ENCODE measurements at regions not wholly inside any gene's neighbourhood (a gene's known extent, or its start where the extent isn't known, plus 50 kb on each side); places are given as distances from the start of the nearest gene placed in this dataset.

DNA sequence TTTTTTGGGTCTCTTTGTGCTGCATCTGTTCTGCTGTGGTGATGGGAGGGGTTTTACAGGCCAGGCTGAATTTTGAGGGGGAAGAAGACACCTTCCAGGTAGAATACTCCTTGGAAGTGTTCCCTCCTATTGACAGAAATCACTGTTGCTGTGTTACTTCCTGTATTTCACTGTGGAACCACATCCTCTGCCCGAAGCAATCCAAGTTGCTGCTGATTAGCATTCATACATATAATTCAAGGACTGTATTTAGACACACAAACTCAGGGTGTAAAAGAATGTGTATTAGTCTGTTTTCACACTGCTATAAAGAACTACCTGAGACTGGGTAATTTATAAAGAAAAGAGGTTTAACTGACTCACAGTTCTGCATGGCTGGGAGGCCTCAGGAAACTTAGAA lies 50.6 kb upstream of the TMEM244 start:
- DNase-seq: no peak

All from NCI-H69 (cell line).